HCT116 (cell line): ENCODE measurements at regions not wholly inside any gene's neighbourhood (a gene's known extent, or its start where the extent isn't known, plus 50 kb on each side); places are given as distances from the start of the nearest gene placed in this dataset.

Source experiments
- ATAC-seq: fragments of 200-7000 bp; cut with Tn5 transposase; 2 replicates; pipeline ENCODE4 v1.9.1; 2020; ENCODE audit warnings: mild to moderate bottlenecking, moderate library complexity
- BruUV-seq: library from RNA; stranded (reverse); fragments of 400-500 nt; replicated peaks from 2 replicates; lab custom pipeline; 2021; lab: Mats Ljungman, UMichigan
- CTCF ChIA-PET: fragments of 300-600 bp; sonication (Branson Sonifier 250); formaldehyde crosslinking; loops from one replicate; lab custom pipeline; 2021; ENCODE audit warnings: antibody characterized with exemption; lab: Charles Lee
- POLR2A ChIA-PET: fragments of 300-600, 350-600 bp; sonication (Branson Sonifier 250); formaldehyde crosslinking; loops from one replicate; lab custom pipeline; 2021; ENCODE audit warnings: antibody characterized with exemption; lab: Charles Lee
- RAD21 ChIA-PET, 2 experiments: fragments of 300-600 bp; sonication (Branson Sonifier 250); formaldehyde crosslinking; loops; one replicate each; lab custom pipeline; 2023; ENCODE audit warnings: low total read pairs in 2 of 2; ENCODE audit not compliant: uncharacterized antibody in 2 of 2, unreplicated experiment in 2 of 2, low non-redundant PET in 1 of 2; lab: Charles Lee
- DNase-seq: peaks from one replicate; pipeline ENCODE4 v3.0.0-alpha.2; 2010; ENCODE audit warnings: low read depth, low spot score
- H2AFZ ChIP-seq: fragments of 200-600 bp; shearing (Covaris generic), sonication (generic); 2 replicates; pipeline ENCODE4 v1.6.1; 2017; ENCODE audit warnings: low read depth, mixed run types, mixed read lengths, antibody characterized with exemption, low read length; ENCODE audit not compliant: poor library complexity, severe bottlenecking
- H3K27ac ChIP-seq: 2 replicates; pipeline ENCODE4 v1.5.1; 2012; ENCODE audit warnings: low read depth, low read length
- H3K27me3 ChIP-seq: fragments of 200-600 bp; sonication (generic); 2 replicates; pipeline ENCODE4 v1.6.1; 2016; ENCODE audit warnings: mixed run types, low read length, mixed read lengths; ENCODE audit not compliant: insufficient read depth
- H3K36me3 ChIP-seq, 2 experiments: fragments of 200-500 bp in 1 of 2; fragments of 200-600 bp in 1 of 2; sonication (Bioruptor generic) in 1 of 2; sonication (generic) in 1 of 2; 2 replicates each; pipeline versions ENCODE4 v1.5.1 to v1.6.1; 2014 to 2016; ENCODE audit warnings: low read length in 2 of 2, inconsistent platforms in 1 of 2, mixed read lengths in 1 of 2, mixed run types in 1 of 2; ENCODE audit not compliant: insufficient read depth in 2 of 2, control insufficient read depth in 1 of 2
- H3K4me1 ChIP-seq, 2 experiments: fragments of 200-600 bp in 1 of 2; sonication (generic) in 1 of 2; 2 replicates each; pipeline versions ENCODE4 v1.5.1 to v1.6.1; 2012 to 2017; ENCODE audit warnings: low read length in 2 of 2, inconsistent platforms in 1 of 2, mild to moderate bottlenecking in 1 of 2, mixed read lengths in 1 of 2, mixed run types in 1 of 2, moderate library complexity in 1 of 2; ENCODE audit not compliant: insufficient read depth in 2 of 2, control insufficient read depth in 1 of 2
- H3K4me2 ChIP-seq: fragments of 200-600 bp; sonication (generic); 2 replicates; pipeline ENCODE4 v1.6.1; 2017; ENCODE audit warnings: mixed run types, low read length, mixed read lengths
- H3K4me3 ChIP-seq, 2 experiments: fragments of 200-600 bp in 1 of 2; sonication (generic) in 1 of 2; replicated peaks in 1 of 2; 2 replicates each; pipeline ENCODE4 v1.5.1; 2011 to 2016; ENCODE audit warnings: low read length in 2 of 2, control low read depth in 1 of 2, low read depth in 1 of 2, mild to moderate bottlenecking in 1 of 2, mixed read lengths in 1 of 2, mixed run types in 1 of 2
- H3K79me2 ChIP-seq: fragments of 200-600 bp; sonication (generic); 2 replicates; pipeline ENCODE4 v1.6.1; 2017; ENCODE audit warnings: mild to moderate bottlenecking, mixed run types, low read length, moderate library complexity, mixed read lengths; ENCODE audit not compliant: insufficient read depth
- H3K9ac ChIP-seq: fragments of 200-600 bp; sonication (generic); 2 replicates; pipeline ENCODE4 v1.6.1; 2016; ENCODE audit warnings: low read length, mixed read lengths
- H3K9me2 ChIP-seq: fragments of 200-600 bp; sonication (generic), shearing (Covaris generic); 2 replicates; pipeline ENCODE4 v1.6.1; 2017; ENCODE audit warnings: mixed run types, mild to moderate bottlenecking, moderate library complexity; ENCODE audit not compliant: insufficient read depth
- H3K9me3 ChIP-seq, 2 experiments: fragments of 200-500 bp in 1 of 2; fragments of 200-600 bp in 1 of 2; sonication (Bioruptor generic) in 1 of 2; sonication (generic) in 1 of 2; 2 replicates each; pipeline ENCODE4 v1.6.1; 2014 to 2017; ENCODE audit warnings: low read length in 2 of 2, mixed read lengths in 2 of 2, inconsistent platforms in 1 of 2, low read depth in 1 of 2, mild to moderate bottlenecking in 1 of 2, mixed run types in 1 of 2, moderate library complexity in 1 of 2; ENCODE audit not compliant: control insufficient read depth in 1 of 2, insufficient read depth in 1 of 2
- H4K20me1 ChIP-seq: fragments of 200-600 bp; sonication (generic), shearing (Covaris generic); 2 replicates; pipeline ENCODE4 v1.6.1; 2017; ENCODE audit warnings: mixed run types, mild to moderate bottlenecking, moderate library complexity; ENCODE audit not compliant: insufficient read depth
- CTCF ChIP-seq, 3 experiments: fragments of 200-600 bp in 1 of 3; sonication (generic) in 1 of 3; IDR thresholded peaks in 2 of 3; conservative IDR thresholded peaks in 1 of 3; 2 replicates each; pipeline ENCODE4 v1.5.1; 2012 to 2017; ENCODE audit warnings: low read depth in 2 of 3, low read length in 2 of 3, antibody characterized with exemption in 1 of 3, borderline replicate concordance in 1 of 3, control low read depth in 1 of 3, mild to moderate bottlenecking in 1 of 3, mixed read lengths in 1 of 3, mixed run types in 1 of 3, moderate library complexity in 1 of 3; ENCODE audit not compliant: insufficient read depth in 1 of 3
- EGR1 ChIP-seq: IDR thresholded peaks from 2 replicates; pipeline ENCODE4 v1.6.1; 2012; ENCODE audit warnings: low read depth
- POLR2AphosphoS5 ChIP-seq: IDR thresholded peaks from 2 replicates; pipeline ENCODE4 v1.6.1; 2011; ENCODE audit warnings: mild to moderate bottlenecking, low read depth, low read length, moderate library complexity
- RAD21 ChIP-seq: IDR thresholded peaks from 2 replicates; pipeline ENCODE4 v1.6.1; 2012; ENCODE audit warnings: low read depth, mild to moderate bottlenecking
- SIN3A ChIP-seq: IDR thresholded peaks from 2 replicates; pipeline ENCODE4 v1.6.1; 2012; ENCODE audit warnings: low read depth
- YY1 ChIP-seq: IDR thresholded peaks from 2 replicates; pipeline ENCODE4 v1.6.1; 2011; ENCODE audit warnings: low read length, low read depth, moderate library complexity, mild to moderate bottlenecking; ENCODE audit not compliant: insufficient replicate concordance; ENCODE audit errors: extremely low read depth
- ZFX ChIP-seq: fragments of 450-650 bp; IDR thresholded peaks from 2 replicates; pipeline ENCODE4 v1.6.1; 2017
- intact Hi-C: fragments of 100-400 bp; cut with micrococcal nuclease; formaldehyde crosslinking; loops from 2 replicates; pipeline ENCODE4 v1.10.0; 2022

GRCh38 chr12:87381742-87382141 lies 647.5 kb downstream of the C12orf50 start:
- no peak overlapping the region for H3K4me2 ChIP-seq
- no peaks in the 10 kb centered on the region for H3K27me3 ChIP-seq
- H3K4me1 ChIP-seq, result peaks cover 0 to 10% of the 10 kb centered on the region in 2 experiments; a peak in 2 of 4 replicates
- no TSS peak for BruUV-seq
- no peak overlapping the region for H3K4me3 ChIP-seq
- ChIA-PET RAD21 (no interaction called here), POLR2A (no interaction called here), CTCF (no interaction called here)
- no peaks in the 10 kb centered on the region for H3K9me3 ChIP-seq
- H2AFZ ChIP-seq, result no peak overlapping the region
- no peak for TF ChIP-seq SIN3A
- TF ChIP-seq EGR1, result no peak
- TF ChIP-seq CTCF (IDR thresholded peaks at IDR 0.05 in 2 of 3, conservative IDR thresholded peaks at IDR 0.05 in 1 of 3; ENCODE audit: borderline replicate concordance in 1 of 3, insufficient read depth in 1 of 3, low read depth in 2 of 3, low read length in 2 of 3), result no peak
- H3K9me2 ChIP-seq, result no peaks in the 10 kb centered on the region
- no peak overlapping the region for H3K27ac ChIP-seq
- no peak for DNase-seq
- no peaks in the 10 kb centered on the region for H4K20me1 ChIP-seq
- intact Hi-C loops, result no loop called here
- no peak overlapping the region for H3K9ac ChIP-seq
- H3K36me3 ChIP-seq, result no peaks in the 10 kb centered on the region
- no peaks in the 10 kb centered on the region for H3K79me2 ChIP-seq
- ATAC-seq, result no peak

DNA sequence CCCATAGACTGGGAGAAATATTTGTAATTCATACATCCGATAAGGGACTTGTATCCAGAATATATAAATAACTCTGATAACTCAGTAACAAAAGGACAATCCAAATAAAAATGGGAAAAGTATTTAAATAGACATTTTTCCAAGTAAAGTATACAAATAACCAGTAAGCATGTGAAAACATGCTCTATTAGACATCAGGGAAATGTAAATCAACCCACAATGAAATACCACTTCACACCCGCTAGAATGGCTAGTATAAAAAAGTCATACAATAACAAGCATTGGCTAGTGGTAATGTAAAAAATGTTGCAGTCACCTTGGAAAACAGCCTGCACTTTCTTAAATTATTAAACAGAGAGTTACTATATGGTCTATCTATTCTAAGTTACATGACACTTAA lies 650.7 kb downstream of the C12orf50 start:
- intact Hi-C loops, result no loop called here
- Histone ChIP-seq H3K9me3 (no peaks in the 10 kb centered on the region), H3K27me3 (no peaks in the 10 kb centered on the region), H4K20me1 (no peaks in the 10 kb centered on the region), H3K4me3 (no peak overlapping the region), H3K36me3 (no peaks in the 10 kb centered on the region), H3K4me1 (peaks cover 0 to 1% of the 10 kb centered on the region in 2 experiments; a peak in 2 of 4 replicates), H3K79me2 (no peaks in the 10 kb centered on the region), H3K9ac (no peak overlapping the region), H3K9me2 (no peaks in the 10 kb centered on the region), H3K4me2 (no peak overlapping the region), H2AFZ (no peak overlapping the region), H3K27ac (no peak overlapping the region)
- RAD21 ChIA-PET, result no interaction called here
- no peak for ATAC-seq
- CTCF ChIA-PET, result no interaction called here
- no TSS peak for BruUV-seq
- DNase-seq, result no peak
- TF ChIP-seq ZFX, result no peak
- no peak for TF ChIP-seq POLR2AphosphoS5
- no peak for TF ChIP-seq RAD21
- no peak for TF ChIP-seq YY1
- POLR2A ChIA-PET, result no interaction called here
